HCT116 (cell line): ENCODE measurements at regions not wholly inside any gene's neighbourhood (a gene's known extent, or its start where the extent isn't known, plus 50 kb on each side); places are given as distances from the start of the nearest gene placed in this dataset.

Source experiments
- CTCF ChIP-seq, 3 experiments: fragments of 200-600 bp in 1 of 3; sonication (generic) in 1 of 3; IDR thresholded peaks in 2 of 3; conservative IDR thresholded peaks in 1 of 3; 2 replicates each; pipeline ENCODE4 v1.5.1; 2012 to 2017; ENCODE audit warnings: low read depth in 2 of 3, low read length in 2 of 3, antibody characterized with exemption in 1 of 3, borderline replicate concordance in 1 of 3, control low read depth in 1 of 3, mild to moderate bottlenecking in 1 of 3, mixed read lengths in 1 of 3, mixed run types in 1 of 3, moderate library complexity in 1 of 3; ENCODE audit not compliant: insufficient read depth in 1 of 3
- EGR1 ChIP-seq: IDR thresholded peaks from 2 replicates; pipeline ENCODE4 v1.6.1; 2012; ENCODE audit warnings: low read depth
- EZH2 ChIP-seq: fragments of 200-600 bp; sonication (generic); IDR thresholded peaks from 2 replicates; pipeline ENCODE4 v1.6.1; 2017; ENCODE audit warnings: antibody characterized with exemption, mixed run types
- FOSL1 ChIP-seq: IDR thresholded peaks from 2 replicates; pipeline ENCODE4 v1.6.1; 2012; ENCODE audit warnings: low read depth
- POLR2AphosphoS5 ChIP-seq: IDR thresholded peaks from 2 replicates; pipeline ENCODE4 v1.6.1; 2011; ENCODE audit warnings: mild to moderate bottlenecking, low read depth, low read length, moderate library complexity
- YY1 ChIP-seq: IDR thresholded peaks from 2 replicates; pipeline ENCODE4 v1.6.1; 2011; ENCODE audit warnings: low read length, low read depth, moderate library complexity, mild to moderate bottlenecking; ENCODE audit not compliant: insufficient replicate concordance; ENCODE audit errors: extremely low read depth
- ZNF274 ChIP-seq: fragments of 200-500 bp; sonication (Bioruptor generic); IDR thresholded peaks from 2 replicates; pipeline ENCODE4 v1.6.1; 2014; ENCODE audit warnings: mild to moderate bottlenecking, low read depth, low read length, inconsistent platforms
- TF ChIP-seq, protein P1 (sequence below): IDR thresholded peaks from 2 replicates; pipeline ENCODE4 v1.6.1; 2012
- TF ChIP-seq, protein P2 (sequence below): IDR thresholded peaks from 2 replicates; pipeline ENCODE4 v1.6.1; 2012; ENCODE audit warnings: low read depth

- TF ChIP-seq CTCF (IDR thresholded peaks at IDR 0.05 in 2 of 3, conservative IDR thresholded peaks at IDR 0.05 in 1 of 3; ENCODE audit: borderline replicate concordance in 1 of 3, insufficient read depth in 1 of 3, low read depth in 2 of 3, low read length in 2 of 3) = no peak
- TF ChIP-seq EZH2 = no peak
- TF ChIP-seq EGR1 = no peak
- TF ChIP-seq, protein P1, sequence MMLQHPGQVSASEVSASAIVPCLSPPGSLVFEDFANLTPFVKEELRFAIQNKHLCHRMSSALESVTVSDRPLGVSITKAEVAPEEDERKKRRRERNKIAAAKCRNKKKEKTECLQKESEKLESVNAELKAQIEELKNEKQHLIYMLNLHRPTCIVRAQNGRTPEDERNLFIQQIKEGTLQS = no peak
- TF ChIP-seq, protein P2, sequence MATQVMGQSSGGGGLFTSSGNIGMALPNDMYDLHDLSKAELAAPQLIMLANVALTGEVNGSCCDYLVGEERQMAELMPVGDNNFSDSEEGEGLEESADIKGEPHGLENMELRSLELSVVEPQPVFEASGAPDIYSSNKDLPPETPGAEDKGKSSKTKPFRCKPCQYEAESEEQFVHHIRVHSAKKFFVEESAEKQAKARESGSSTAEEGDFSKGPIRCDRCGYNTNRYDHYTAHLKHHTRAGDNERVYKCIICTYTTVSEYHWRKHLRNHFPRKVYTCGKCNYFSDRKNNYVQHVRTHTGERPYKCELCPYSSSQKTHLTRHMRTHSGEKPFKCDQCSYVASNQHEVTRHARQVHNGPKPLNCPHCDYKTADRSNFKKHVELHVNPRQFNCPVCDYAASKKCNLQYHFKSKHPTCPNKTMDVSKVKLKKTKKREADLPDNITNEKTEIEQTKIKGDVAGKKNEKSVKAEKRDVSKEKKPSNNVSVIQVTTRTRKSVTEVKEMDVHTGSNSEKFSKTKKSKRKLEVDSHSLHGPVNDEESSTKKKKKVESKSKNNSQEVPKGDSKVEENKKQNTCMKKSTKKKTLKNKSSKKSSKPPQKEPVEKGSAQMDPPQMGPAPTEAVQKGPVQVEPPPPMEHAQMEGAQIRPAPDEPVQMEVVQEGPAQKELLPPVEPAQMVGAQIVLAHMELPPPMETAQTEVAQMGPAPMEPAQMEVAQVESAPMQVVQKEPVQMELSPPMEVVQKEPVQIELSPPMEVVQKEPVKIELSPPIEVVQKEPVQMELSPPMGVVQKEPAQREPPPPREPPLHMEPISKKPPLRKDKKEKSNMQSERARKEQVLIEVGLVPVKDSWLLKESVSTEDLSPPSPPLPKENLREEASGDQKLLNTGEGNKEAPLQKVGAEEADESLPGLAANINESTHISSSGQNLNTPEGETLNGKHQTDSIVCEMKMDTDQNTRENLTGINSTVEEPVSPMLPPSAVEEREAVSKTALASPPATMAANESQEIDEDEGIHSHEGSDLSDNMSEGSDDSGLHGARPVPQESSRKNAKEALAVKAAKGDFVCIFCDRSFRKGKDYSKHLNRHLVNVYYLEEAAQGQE = no peak
- no peak for TF ChIP-seq FOSL1
- no peak for TF ChIP-seq POLR2AphosphoS5
- no peak for TF ChIP-seq ZNF274
- TF ChIP-seq YY1 = no peak
Observed at GRCh38 chr14:44154446-44154845, 352.6 kb downstream of the FSCB start.
